Calu3 (cell line): ENCODE measurements at regions not wholly inside any gene's neighbourhood (a gene's known extent, or its start where the extent isn't known, plus 50 kb on each side); places are given as distances from the start of the nearest gene placed in this dataset.
A peak's percentile ranks its signal among the peaks of the same experiment; 100 is the strongest.

Experiments used
- BruUV-seq: library from RNA; stranded (reverse); fragments of 400-500 nt; replicated peaks from 2 replicates; lab custom pipeline; 2021; lab: Mats Ljungman, UMichigan
- CTCF ChIA-PET: fragments of 300-600 bp; sonication (Branson Sonifier 250); formaldehyde crosslinking; loops from one replicate; lab custom pipeline; 2022; ENCODE audit warnings: antibody characterized with exemption; lab: Charles Lee
- DNase-seq: peaks from one replicate; pipeline ENCODE4 v3.0.0; 2022
- H3K27ac Mint-ChIP-seq: one replicate; pipeline ENCODE4 v1.8.0; 2022; ENCODE audit warnings: mixed read lengths; ENCODE audit not compliant: unreplicated experiment
- H3K27me3 Mint-ChIP-seq: one replicate; pipeline ENCODE4 v1.8.0; 2022; ENCODE audit warnings: mixed read lengths; ENCODE audit not compliant: unreplicated experiment
- H3K36me3 Mint-ChIP-seq: one replicate; pipeline ENCODE4 v1.8.0; 2022; ENCODE audit warnings: mild to moderate bottlenecking, moderate library complexity, mixed read lengths; ENCODE audit not compliant: insufficient read depth, unreplicated experiment
- H3K4me1 Mint-ChIP-seq: one replicate; pipeline ENCODE4 v1.8.0; 2022; ENCODE audit warnings: mild to moderate bottlenecking, low read depth, mixed read lengths; ENCODE audit not compliant: unreplicated experiment
- H3K4me3 Mint-ChIP-seq: one replicate; pipeline ENCODE4 v1.8.0; 2022; ENCODE audit warnings: mild to moderate bottlenecking, low read depth, moderate library complexity, mixed read lengths; ENCODE audit not compliant: unreplicated experiment
- H3K9me3 Mint-ChIP-seq: one replicate; pipeline ENCODE4 v1.8.0; 2022; ENCODE audit warnings: low read depth, mixed read lengths; ENCODE audit not compliant: unreplicated experiment
- intact Hi-C: fragments of 100-400 bp; cut with micrococcal nuclease; formaldehyde crosslinking; loops from one replicate; pipeline ENCODE4 v1.10.0; 2022; ENCODE audit not compliant: unreplicated experiment
- TF ChIP-seq, protein P1 (sequence below): fragments of 200-600 bp; IDR thresholded peaks from one replicate; pipeline ENCODE4 v1.8.0; 2022; ENCODE audit warnings: antibody characterized with exemption; ENCODE audit not compliant: unreplicated experiment

DNA sequence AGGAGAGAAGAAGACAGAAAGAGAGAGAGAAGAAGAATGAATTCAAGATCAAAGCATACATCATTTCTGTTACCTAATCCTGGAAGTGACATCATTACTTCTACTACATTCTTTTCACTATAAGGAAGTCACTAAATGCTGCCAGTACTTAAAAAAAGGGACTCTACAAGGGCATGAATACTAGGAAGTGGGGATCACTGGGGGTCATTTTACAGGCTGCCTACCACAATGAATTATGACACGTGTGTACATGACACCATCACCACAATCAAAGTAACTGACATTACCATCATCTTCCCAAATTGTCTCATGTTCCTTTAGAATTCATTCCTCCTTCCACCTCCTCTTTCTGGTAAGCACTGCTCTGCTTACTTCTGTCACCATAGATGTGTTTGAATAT, 227.0 kb downstream of the CPE start:
- no peaks in the 10 kb centered on the region for H3K27me3 Mint-ChIP-seq
- no peak overlapping the region for H3K27ac Mint-ChIP-seq
- BruUV-seq = no TSS peak
- H3K9me3 Mint-ChIP-seq = no peaks in the 10 kb centered on the region
- peaks cover 10% of the 10 kb centered on the region for H3K4me1 Mint-ChIP-seq
- TF ChIP-seq, protein P1, sequence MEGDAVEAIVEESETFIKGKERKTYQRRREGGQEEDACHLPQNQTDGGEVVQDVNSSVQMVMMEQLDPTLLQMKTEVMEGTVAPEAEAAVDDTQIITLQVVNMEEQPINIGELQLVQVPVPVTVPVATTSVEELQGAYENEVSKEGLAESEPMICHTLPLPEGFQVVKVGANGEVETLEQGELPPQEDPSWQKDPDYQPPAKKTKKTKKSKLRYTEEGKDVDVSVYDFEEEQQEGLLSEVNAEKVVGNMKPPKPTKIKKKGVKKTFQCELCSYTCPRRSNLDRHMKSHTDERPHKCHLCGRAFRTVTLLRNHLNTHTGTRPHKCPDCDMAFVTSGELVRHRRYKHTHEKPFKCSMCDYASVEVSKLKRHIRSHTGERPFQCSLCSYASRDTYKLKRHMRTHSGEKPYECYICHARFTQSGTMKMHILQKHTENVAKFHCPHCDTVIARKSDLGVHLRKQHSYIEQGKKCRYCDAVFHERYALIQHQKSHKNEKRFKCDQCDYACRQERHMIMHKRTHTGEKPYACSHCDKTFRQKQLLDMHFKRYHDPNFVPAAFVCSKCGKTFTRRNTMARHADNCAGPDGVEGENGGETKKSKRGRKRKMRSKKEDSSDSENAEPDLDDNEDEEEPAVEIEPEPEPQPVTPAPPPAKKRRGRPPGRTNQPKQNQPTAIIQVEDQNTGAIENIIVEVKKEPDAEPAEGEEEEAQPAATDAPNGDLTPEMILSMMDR = no peak
- no peak for DNase-seq
- CTCF ChIA-PET = interaction anchor here (0.7 kb wide), 1 partner anchor 182 kb away, joined by 3 read pairs; no protein-coding TSS in a partner anchor
- H3K4me3 Mint-ChIP-seq = no peak overlapping the region
- no peaks in the 10 kb centered on the region for H3K36me3 Mint-ChIP-seq
- intact Hi-C loops = no loop called here

DNA sequence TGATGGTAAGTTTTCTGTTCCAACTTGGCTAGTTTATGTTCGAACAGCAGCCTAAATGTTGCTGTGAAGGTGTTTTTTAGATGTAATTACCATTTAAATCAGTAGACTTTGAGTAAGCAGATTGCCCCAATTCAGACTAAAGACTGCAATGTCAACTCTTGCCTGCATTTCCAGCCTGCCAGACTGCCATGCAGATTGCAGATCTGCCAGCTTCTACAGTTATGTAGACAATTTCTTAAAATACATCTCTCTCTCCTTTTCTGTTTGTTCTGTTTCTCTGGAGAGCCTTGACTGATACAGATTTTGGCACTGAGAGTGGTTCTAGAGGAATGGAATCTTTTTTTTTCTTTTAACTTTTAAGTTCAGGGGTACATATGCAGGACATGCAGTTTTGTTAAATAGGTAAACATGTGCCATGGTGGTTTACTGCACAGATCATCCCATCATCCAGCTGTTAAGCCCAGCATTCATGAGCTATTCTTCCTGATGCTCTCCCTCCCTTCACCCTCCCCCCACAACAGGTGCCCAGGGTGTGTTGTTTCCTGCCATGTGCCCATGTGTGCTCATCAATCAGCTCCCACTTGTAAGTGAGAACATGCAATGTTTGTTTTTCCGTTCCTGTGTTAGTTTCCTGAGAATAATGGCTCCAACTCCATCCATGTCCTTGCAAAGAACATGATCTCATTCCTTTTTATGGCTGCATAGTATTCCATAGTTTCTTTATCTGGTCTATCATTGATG, 227.8 kb downstream of the CPE start:
- H3K4me1 Mint-ChIP-seq = peaks cover 17% of the 10 kb centered on the region
- no peak overlapping the region for H3K4me3 Mint-ChIP-seq
- H3K36me3 Mint-ChIP-seq = no peaks in the 10 kb centered on the region
- no peak for DNase-seq
- TF ChIP-seq, protein P1 = no peak
- intact Hi-C loops = no loop called here
- H3K27ac Mint-ChIP-seq = no peak overlapping the region
- CTCF ChIA-PET = no interaction called here
- no peaks in the 10 kb centered on the region for H3K27me3 Mint-ChIP-seq
- H3K9me3 Mint-ChIP-seq = no peaks in the 10 kb centered on the region
- no TSS peak for BruUV-seq

DNA sequence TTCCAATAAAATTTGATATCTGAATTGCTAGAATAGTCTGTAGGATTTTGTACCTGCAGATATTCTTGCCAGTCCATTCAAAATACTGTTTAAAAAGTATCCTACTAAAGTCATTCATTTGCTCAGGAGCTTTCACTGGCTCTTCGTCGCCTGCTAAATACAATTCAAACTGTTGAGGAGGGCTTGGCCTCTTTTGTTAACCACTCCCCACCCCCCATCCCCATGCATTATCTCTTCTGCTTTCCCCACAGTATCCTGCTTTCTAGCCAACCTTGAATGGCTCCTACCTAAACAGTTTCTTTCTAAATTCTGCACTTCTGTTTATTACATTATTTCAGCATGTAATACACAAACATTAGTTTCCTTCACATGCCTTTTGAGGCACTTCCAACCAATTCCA, 230.8 kb downstream of the CPE start:
- Mint-ChIP-seq H3K9me3 (no peaks in the 10 kb centered on the region), H3K27ac (no peak overlapping the region), H3K4me1 (peaks cover 12% of the 10 kb centered on the region), H3K27me3 (no peaks in the 10 kb centered on the region), H3K36me3 (no peaks in the 10 kb centered on the region), H3K4me3 (no peak overlapping the region)
- CTCF ChIA-PET = interaction anchor here (0.7 kb wide), 1 partner anchor 13 kb away, joined by 3 read pairs; no protein-coding TSS in a partner anchor
- BruUV-seq = no TSS peak
- TF ChIP-seq, protein P1 = no peak
- intact Hi-C loops = no loop called here
- DNase-seq = no peak

DNA sequence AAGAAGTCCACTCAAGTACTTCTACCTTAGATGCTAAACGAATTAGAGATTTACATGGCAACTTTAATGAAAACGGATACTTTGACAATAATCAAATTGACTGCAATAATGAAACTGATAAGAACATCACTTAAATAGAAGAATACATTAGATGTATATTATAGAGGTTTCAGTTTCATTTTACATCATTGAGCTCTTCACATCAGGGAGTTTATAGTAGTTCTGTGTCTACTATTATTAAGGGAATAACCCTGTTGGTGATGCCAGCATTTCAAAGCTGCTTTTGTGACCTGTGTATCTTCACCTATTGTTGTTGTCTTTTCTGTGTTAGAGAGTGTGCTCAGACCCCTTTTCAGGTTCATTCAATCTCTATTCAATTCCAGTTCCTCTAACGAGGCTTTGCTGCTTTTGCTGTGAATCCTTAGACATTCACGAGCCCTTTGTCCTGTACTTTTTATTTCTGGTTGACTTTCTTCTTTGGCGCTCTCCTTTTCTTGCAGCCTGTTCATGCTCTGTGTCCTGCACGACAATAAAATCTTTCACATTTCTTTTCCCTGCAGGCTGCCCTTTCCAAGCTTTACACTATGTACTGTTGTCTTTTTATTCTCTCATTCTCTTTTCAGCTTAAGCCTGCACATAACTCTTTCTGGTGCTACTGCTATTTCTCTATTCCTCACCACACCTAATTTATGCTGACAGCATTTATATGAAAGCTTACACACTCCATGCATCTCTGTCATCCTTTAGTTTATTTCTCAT, 232.1 kb downstream of the CPE start:
- peaks cover 10% of the 10 kb centered on the region for H3K4me1 Mint-ChIP-seq
- no peak for DNase-seq
- H3K36me3 Mint-ChIP-seq = no peaks in the 10 kb centered on the region
- intact Hi-C loops = no loop called here
- no peaks in the 10 kb centered on the region for H3K27me3 Mint-ChIP-seq
- peak overlapping the region; percentile 2 for H3K27ac Mint-ChIP-seq
- CTCF ChIA-PET = no interaction called here
- BruUV-seq = no TSS peak
- TF ChIP-seq, protein P1 = no peak
- no peaks in the 10 kb centered on the region for H3K9me3 Mint-ChIP-seq
- H3K4me3 Mint-ChIP-seq = no peak overlapping the region
